Ovary (tissue), 3 donors: ENCODE measurements at regions not wholly inside any gene's neighbourhood (a gene's known extent, or its start where the extent isn't known, plus 50 kb on each side); places are given as distances from the start of the nearest gene placed in this dataset.
"Not testable (repeated sequence)": the region's sequence is repeated elsewhere in the genome, so short reads cannot be mapped to it uniquely, and the experiment has no call there.

Experiments
- CTCF ChIP-seq, 3 donors: fragments of 450-650 bp in 2 of 3; fragments of 200-600 bp in 1 of 3; IDR thresholded peaks; one replicate each; pipeline versions ENCODE4 v1.5.1 to v1.8.0; 2016 to 2022; ENCODE audit warnings: antibody characterized with exemption in 3 of 3, mild to moderate bottlenecking in 1 of 3
- EP300 ChIP-seq: sonication (generic); formaldehyde crosslinking; IDR thresholded peaks from one replicate; pipeline ENCODE4 v1.6.1; 2017; ENCODE audit warnings: antibody characterized with exemption
- POLR2A ChIP-seq: fragments of 450-650 bp; IDR thresholded peaks from one replicate; pipeline ENCODE4 v1.6.1; 2017; ENCODE audit warnings: antibody characterized with exemption, mild to moderate bottlenecking, moderate library complexity
- donor health status: DM: no; HTN: no; CAD: no.

GRCh38 chr7:72266-73057 is 119.9 kb upstream of the FAM20C start:
- TF ChIP-seq POLR2A; CTCF (IDR thresholded peaks at IDR 0.05); EP300: not testable (repeated sequence)
